K562 (cell line): ENCODE measurements at regions not wholly inside any gene's neighbourhood (a gene's known extent, or its start where the extent isn't known, plus 50 kb on each side); places are given as distances from the start of the nearest gene placed in this dataset.

Experiments
- ATAC-seq: fragments of 200-7000 bp; cut with Tn5 transposase; 3 replicates; pipeline ENCODE4 v1.9.1; 2020; ENCODE audit warnings: moderate library complexity
- BruUV-seq: library from RNA; stranded (reverse); fragments of 400-500 nt; replicated peaks from 2 replicates; lab custom pipeline; 2021; lab: Mats Ljungman, UMichigan
- CTCF ChIA-PET: fragments of 300-600 bp; formaldehyde crosslinking; extraction: SDS; loops from one replicate; lab custom pipeline; 2021; ENCODE audit warnings: low intra/inter-chr PET ratio; lab: Yijun Ruan, JAX
- POLR2A ChIA-PET: fragments of 300-600, 350-650 bp; sonication (Branson Sonifier 250); formaldehyde crosslinking; extraction: SDS; loops from one replicate; lab custom pipeline; 2021; ENCODE audit warnings: antibody characterized with exemption, inconsistent platforms; lab: Yijun Ruan, JAX
- DNase-seq, 4 experiments: peaks; one replicate each; pipeline versions ENCODE4 v3.0.0 to v3.0.0-alpha.2; 2011 to 2018; ENCODE audit warnings: low spot score in 3 of 4, mixed read lengths in 3 of 4; ENCODE audit errors: extremely low read depth in 1 of 4
- FAIRE-seq: peaks from 2 replicates; lab custom pipeline; 2011; peaks lifted over from hg19 to GRCh38; lab: Jason Lieb, UNC
- H2AFZ ChIP-seq: 2 replicates; pipeline ENCODE4 v1.6.0; 2011; ENCODE audit warnings: low read depth, low read length, control low read depth, inconsistent platforms
- H3K27ac ChIP-seq: fragments of 200-600 bp; 3 replicates; pipeline ENCODE4 v1.8.0; 2011; ENCODE audit warnings: low read depth, mild to moderate bottlenecking, control low read depth, inconsistent platforms, low read length, moderate library complexity, mixed read lengths; ENCODE audit errors: extremely low read depth
- H3K27me3 ChIP-seq, 2 experiments: fragments of 300-600 bp in 1 of 2; 2 replicates in 1 of 2; 3 replicates in 1 of 2; pipeline versions ENCODE4 v1.6.0 to v1.8.0; 2011; ENCODE audit warnings: inconsistent platforms in 2 of 2, low read length in 2 of 2, mild to moderate bottlenecking in 1 of 2, mixed read lengths in 1 of 2, moderate library complexity in 1 of 2; ENCODE audit not compliant: control insufficient read depth in 2 of 2, insufficient read depth in 2 of 2
- H3K36me3 ChIP-seq: fragments of 300-600 bp; 3 replicates; pipeline ENCODE4 v1.8.0; 2011; ENCODE audit warnings: mild to moderate bottlenecking, low read length, inconsistent platforms; ENCODE audit not compliant: control insufficient read depth, insufficient read depth
- H3K4me1 ChIP-seq, 2 experiments: fragments of 200-600 bp in 1 of 2; replicated peaks in 1 of 2; 2 replicates in 1 of 2; 3 replicates in 1 of 2; pipeline versions ENCODE4 v1.5.1 to v1.8.0; 2011; ENCODE audit warnings: inconsistent platforms in 2 of 2, low read length in 2 of 2, mild to moderate bottlenecking in 1 of 2, mixed read lengths in 1 of 2, moderate library complexity in 1 of 2; ENCODE audit not compliant: control insufficient read depth in 2 of 2, insufficient read depth in 2 of 2
- H3K4me2 ChIP-seq: 2 replicates; pipeline ENCODE4 v1.6.1; 2011; ENCODE audit warnings: low read length, control low read depth, inconsistent platforms, mixed read lengths; ENCODE audit not compliant: insufficient read depth
- H3K4me3 ChIP-seq: fragments of 200-600 bp; sonication (generic), shearing (Covaris generic); 2 replicates; pipeline ENCODE4 v1.5.1; 2016; ENCODE audit warnings: control low read depth, inconsistent platforms
- H3K79me2 ChIP-seq: fragments of 200-600 bp; 3 replicates; pipeline ENCODE4 v1.8.0; 2011; ENCODE audit warnings: low read length, inconsistent platforms; ENCODE audit not compliant: control insufficient read depth, insufficient read depth
- H3K9ac ChIP-seq, 2 experiments: 2 replicates each; pipeline versions ENCODE4 v1.6.0 to v1.6.1; 2011; ENCODE audit warnings: low read depth in 2 of 2, low read length in 2 of 2, control low read depth in 1 of 2, inconsistent platforms in 1 of 2, mild to moderate bottlenecking in 1 of 2, mixed read lengths in 1 of 2; ENCODE audit not compliant: insufficient read depth in 1 of 2
- H3K9me1 ChIP-seq: one replicate; pipeline ENCODE4 v1.6.0; 2011; ENCODE audit warnings: inconsistent platforms, mild to moderate bottlenecking, low read length, moderate library complexity; ENCODE audit not compliant: control insufficient read depth, insufficient read depth
- H3K9me3 ChIP-seq: replicated peaks from 2 replicates; pipeline ENCODE4 v1.5.1; 2011; ENCODE audit warnings: low read depth, low read length, inconsistent platforms; ENCODE audit not compliant: control insufficient read depth, insufficient read depth
- H4K20me1 ChIP-seq: replicated peaks from 2 replicates; pipeline ENCODE4 v1.6.1; 2011; ENCODE audit warnings: low read length, inconsistent platforms, mixed read lengths; ENCODE audit not compliant: control insufficient read depth, insufficient read depth
- ARHGAP35 ChIP-seq: fragments of 450-650 bp; IDR thresholded peaks from 2 replicates; pipeline ENCODE4 v1.6.1; 2018; ENCODE audit not compliant: partially characterized antibody
- ARID2 ChIP-seq: fragments of 450-650 bp; IDR thresholded peaks from 2 replicates; pipeline ENCODE4 v1.6.1; 2017; ENCODE audit warnings: antibody characterized with exemption, mild to moderate bottlenecking
- CUX1 ChIP-seq: fragments of 200-800 bp; sonication (Bioruptor generic); IDR thresholded peaks from 2 replicates; pipeline ENCODE4 v1.6.1; 2016; ENCODE audit warnings: missing genetic modification characterization, missing compliant biosample characterization
- EGR1 ChIP-seq: fragments of 450-650 bp; conservative IDR thresholded peaks from 2 replicates; pipeline ENCODE4 v1.6.1; 2017; ENCODE audit warnings: mild to moderate bottlenecking
- ELF2 ChIP-seq: fragments of 250-450 bp; sonication (Bioruptor Pico); IDR thresholded peaks from 2 replicates; pipeline ENCODE4 v1.5.0; 2021; ENCODE audit warnings: mild to moderate bottlenecking
- FOXK2 ChIP-seq, 2 experiments: fragments of 450-650 bp; IDR thresholded peaks in 1 of 2; conservative IDR thresholded peaks in 1 of 2; 2 replicates each; pipeline ENCODE4 v1.6.1; 2016; ENCODE audit warnings: low read depth in 2 of 2, mild to moderate bottlenecking in 1 of 2
- HIVEP1 ChIP-seq: fragments of 250-450 bp; sonication (Bioruptor Pico); IDR thresholded peaks from 2 replicates; pipeline ENCODE4 v1.4.0; 2020; ENCODE audit warnings: mild to moderate bottlenecking
- HNRNPH1 ChIP-seq: fragments of 200-400 bp; formaldehyde crosslinking; optimal IDR thresholded peaks from 2 replicates; pipeline ENCODE3; 2017; ENCODE audit warnings: low read depth, mild to moderate bottlenecking, low read length, moderate library complexity
- IFI16 ChIP-seq: fragments of 250-450 bp; sonication (Bioruptor Pico); IDR thresholded peaks from 2 replicates; pipeline ENCODE4 v2.1.2; 2022; ENCODE audit warnings: mild to moderate bottlenecking, inconsistent platforms
- IRF2 ChIP-seq: sonication (generic); formaldehyde crosslinking; IDR thresholded peaks from 2 replicates; pipeline ENCODE4 v1.8.1; 2022; ENCODE audit warnings: mild to moderate bottlenecking, missing genetic modification reagents
- L3MBTL2 ChIP-seq: fragments of 450-650 bp; IDR thresholded peaks from 2 replicates; pipeline ENCODE4 v1.6.1; 2016; ENCODE audit warnings: mild to moderate bottlenecking, moderate library complexity
- MLLT1 ChIP-seq, 2 experiments: fragments of 450-650 bp; IDR thresholded peaks; 2 replicates each; pipeline ENCODE4 v1.6.1; 2016
- MNT ChIP-seq, 2 experiments: fragments of 450-650 bp; conservative IDR thresholded peaks; 2 replicates each; pipeline ENCODE4 v1.6.1; 2017; ENCODE audit warnings: mild to moderate bottlenecking in 2 of 2, moderate library complexity in 2 of 2
- NONO ChIP-seq, 2 experiments: fragments of 200-400 bp in 1 of 2; fragments of 450-650 bp in 1 of 2; formaldehyde crosslinking in 1 of 2; IDR thresholded peaks; 2 replicates each; pipeline ENCODE4 v1.6.1; 2017; ENCODE audit warnings: low read depth in 2 of 2, mild to moderate bottlenecking in 2 of 2, moderate library complexity in 2 of 2, low read length in 1 of 2
- NR1H2 ChIP-seq: sonication (generic); formaldehyde crosslinking; IDR thresholded peaks from 2 replicates; pipeline ENCODE4 v1.4.0; 2020; ENCODE audit warnings: mild to moderate bottlenecking, missing genetic modification reagents
- POLR3A ChIP-seq: IDR thresholded peaks from 2 replicates; pipeline ENCODE4 v1.6.1; 2011; ENCODE audit warnings: borderline replicate concordance, mild to moderate bottlenecking, moderate library complexity; ENCODE audit not compliant: insufficient read length, insufficient read depth; ENCODE audit errors: extremely low read depth
- WGBS: fragments of 100-300 bp; shearing (Covaris generic); methylation state at CpG from one replicate; pipeline ENCODE4 v1.1.6; 2016; ENCODE audit warnings: low coverage, mixed read lengths; ENCODE audit not compliant: insufficient coverage; ENCODE audit errors: missing lambda C conversion rate; 5-methylcytosine and 5-hydroxymethylcytosine counted together
- in situ Hi-C: fragments of 300-500 bp; cut with MboI; formaldehyde crosslinking; loops from 4 replicates; pipeline ENCODE4 v1.15.0; 2018; ENCODE audit warnings: inconsistent platforms, mixed read lengths
- intact Hi-C: fragments of 100-400 bp; cut with micrococcal nuclease; formaldehyde crosslinking; loops from 2 replicates; pipeline ENCODE4 v1.14.2; 2022

GRCh38 chr22:47282851-47283250 lies 520.4 kb downstream of the TBC1D22A start:
- in situ Hi-C loops, result no loop called here
- ATAC-seq (no peak), FAIRE-seq (no peak), DNase-seq (no peak)
- Histone ChIP-seq H3K79me2 (no peaks in the 10 kb centered on the region), H3K9ac (no peak overlapping the region), H4K20me1 (no peaks in the 10 kb centered on the region; the same call in 1 of the 2 replicates), H3K4me1 (no peaks in the 10 kb centered on the region), H3K27ac (no peak overlapping the region), H3K4me2 (no peak overlapping the region), H2AFZ (no peak overlapping the region), H3K4me3 (no peak overlapping the region), H3K27me3 (peaks cover 3 to 58% of the 10 kb centered on the region in 2 experiments; a peak in 4 of 5 replicates), H3K36me3 (no peaks in the 10 kb centered on the region), H3K9me3 (no peaks in the 10 kb centered on the region), H3K9me1 (no peaks in the 10 kb centered on the region)
- ChIA-PET CTCF (no interaction called here), POLR2A (interaction anchor here (1.2 kb wide), 1 partner anchor 11 kb away, joined by 3 read pairs; no protein-coding TSS in a partner anchor)
- BruUV-seq, result no TSS peak
- intact Hi-C loops, result no loop called here
- WGBS, result 0% methylated on average over 7 of the region's 8 CpGs
- no peak for TF ChIP-seq NONO (IDR thresholded peaks at IDR 0.05; ENCODE audit: low read depth in 2 of 2, low read length in 1 of 2)
- no peak for TF ChIP-seq CUX1 (CRISPR knock-in tag)
- no peak for TF ChIP-seq FOXK2 (conservative IDR thresholded peaks at IDR 0.05 in 1 of 2, IDR thresholded peaks at IDR 0.05 in 1 of 2; ENCODE audit: low read depth in 2 of 2)
- TF ChIP-seq ARHGAP35, result no peak
- TF ChIP-seq IFI16 (CRISPR knock-in tag), result no peak
- TF ChIP-seq EGR1, result no peak
- TF ChIP-seq IRF2 (CRISPR knock-in tag), result no peak
- TF ChIP-seq MLLT1 (IDR thresholded peaks at IDR 0.05), result no peak
- no peak for TF ChIP-seq POLR3A
- no peak for TF ChIP-seq HNRNPH1
- no peak for TF ChIP-seq ELF2 (CRISPR knock-in tag)
- no peak for TF ChIP-seq HIVEP1 (CRISPR knock-in tag)
- no peak for TF ChIP-seq NR1H2 (CRISPR knock-in tag)
- TF ChIP-seq L3MBTL2, result no peak
- TF ChIP-seq MNT (conservative IDR thresholded peaks at IDR 0.05), result no peak
- TF ChIP-seq ARID2, result no peak
